CD4-positive, alpha-beta memory T cell (primary cell): ENCODE measurements at regions not wholly inside any gene's neighbourhood (a gene's known extent, or its start where the extent isn't known, plus 50 kb on each side); places are given as distances from the start of the nearest gene placed in this dataset.

Source experiments
- CTCF ChIA-PET: fragments of 350-600 bp; sonication (Branson Sonifier 250); formaldehyde crosslinking; loops from one replicate; lab custom pipeline; 2021; ENCODE audit warnings: inconsistent platforms; ENCODE audit not compliant: partially characterized antibody; lab: Charles Lee
- POLR2A ChIA-PET: fragments of 350-600 bp; sonication (Branson Sonifier 250); formaldehyde crosslinking; loops from one replicate; lab custom pipeline; 2021; ENCODE audit not compliant: partially characterized antibody; lab: Charles Lee
- DNase-seq, 5 donors: peaks; one replicate each; pipeline versions ENCODE4 v3.0.0 to v3.0.0-alpha.2; 2020 to 2022; ENCODE audit warnings: mixed read lengths in 1 of 5
- H3K27ac ChIP-seq: one replicate; pipeline ENCODE4 v1.7.0; 2013; ENCODE audit warnings: low read depth, low read length
- H3K27me3 ChIP-seq: 2 replicates; pipeline ENCODE4 v1.7.0; 2013; ENCODE audit warnings: mild to moderate bottlenecking, low read length, moderate library complexity; ENCODE audit not compliant: insufficient read depth
- H3K36me3 ChIP-seq: 2 replicates; pipeline ENCODE4 v1.7.0; 2013; ENCODE audit warnings: mild to moderate bottlenecking, low read length, moderate library complexity; ENCODE audit not compliant: insufficient read depth
- H3K4me1 ChIP-seq: 2 replicates; pipeline ENCODE4 v1.7.0; 2013; ENCODE audit warnings: mild to moderate bottlenecking, low read length, moderate library complexity; ENCODE audit not compliant: insufficient read depth
- H3K4me3 ChIP-seq, 2 donors: one replicate each; pipeline ENCODE4 v1.7.0; 2013; ENCODE audit warnings: low read length in 2 of 2, mild to moderate bottlenecking in 1 of 2
- H3K9me3 ChIP-seq, 2 donors: one replicate each; pipeline ENCODE4 v1.7.0; 2013; ENCODE audit warnings: low read length in 2 of 2, control low read depth in 1 of 2; ENCODE audit not compliant: control insufficient read depth in 1 of 2
- H3K27ac Mint-ChIP-seq, 7 donors: one replicate each; pipeline ENCODE4 v1.8.0; 2020 to 2021; ENCODE audit warnings: mixed read lengths in 7 of 7, mild to moderate bottlenecking in 6 of 7, inconsistent platforms in 3 of 7, moderate library complexity in 3 of 7
- H3K27me3 Mint-ChIP-seq, 2 donors: one replicate each; pipeline ENCODE4 v1.8.0; 2020 to 2021; ENCODE audit warnings: mixed read lengths in 2 of 2
- H3K36me3 Mint-ChIP-seq, 2 donors: one replicate each; pipeline ENCODE4 v1.8.0; 2020 to 2021; ENCODE audit warnings: mixed read lengths in 2 of 2, inconsistent platforms in 1 of 2, mild to moderate bottlenecking in 1 of 2
- H3K4me1 Mint-ChIP-seq, 4 donors: one replicate each; pipeline ENCODE4 v1.8.0; 2020 to 2021; ENCODE audit warnings: mixed read lengths in 4 of 4, mild to moderate bottlenecking in 1 of 4
- H3K4me3 Mint-ChIP-seq, 8 donors: one replicate each; pipeline ENCODE4 v1.8.0; 2020 to 2021; ENCODE audit warnings: mixed read lengths in 8 of 8, mild to moderate bottlenecking in 7 of 8, moderate library complexity in 6 of 8, inconsistent platforms in 3 of 8
- H3K9me3 Mint-ChIP-seq, 8 donors: one replicate each; pipeline ENCODE4 v1.8.0; 2020 to 2021; ENCODE audit warnings: mixed read lengths in 8 of 8, mild to moderate bottlenecking in 5 of 8, inconsistent platforms in 3 of 8, moderate library complexity in 1 of 8
- intact Hi-C: fragments of 100-400 bp; cut with micrococcal nuclease; formaldehyde crosslinking; loops from one replicate; pipeline ENCODE4 v1.15.1; 2023

DNA sequence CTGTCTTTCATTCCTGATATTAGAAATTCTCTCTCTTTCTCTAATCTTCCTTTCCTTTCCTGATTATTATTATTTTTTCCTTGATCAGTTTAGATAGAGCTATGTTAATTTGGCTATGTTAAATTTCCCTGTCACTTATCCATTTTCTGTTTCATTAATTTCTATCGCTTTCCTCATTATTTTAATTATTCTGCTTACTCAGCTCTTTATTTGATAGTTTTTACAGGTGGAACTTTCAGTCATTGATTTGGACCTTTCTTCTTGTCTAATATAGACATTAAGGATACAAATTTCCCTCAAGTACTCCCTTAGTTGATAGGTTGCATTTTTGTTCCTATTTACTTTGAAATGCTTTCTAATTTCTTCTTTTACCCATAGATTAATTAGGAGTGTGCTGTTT, 442.3 kb downstream of the CDH26 start:
- peaks cover 3 to 17% (median 8%) of the 10 kb centered on the region in 8 donors for H3K9me3 Mint-ChIP-seq
- H3K36me3 ChIP-seq, result no peaks in the 10 kb centered on the region
- DNase-seq, result no peak
- no peak overlapping the region for H3K27ac ChIP-seq
- no peak overlapping the region for H3K4me3 Mint-ChIP-seq
- H3K27me3 ChIP-seq, result no peaks in the 10 kb centered on the region
- no peaks in the 10 kb centered on the region for H3K9me3 ChIP-seq
- H3K27ac Mint-ChIP-seq, result no peak overlapping the region
- intact Hi-C loops, result no loop called here
- no peaks in the 10 kb centered on the region for H3K4me1 ChIP-seq
- ChIA-PET CTCF (no interaction called here), POLR2A (no interaction called here)
- H3K36me3 Mint-ChIP-seq, result no peaks in the 10 kb centered on the region
- H3K4me1 Mint-ChIP-seq, result no peaks in the 10 kb centered on the region
- no peak overlapping the region for H3K4me3 ChIP-seq
- H3K27me3 Mint-ChIP-seq, result peaks cover 3 to 10% of the 10 kb centered on the region in 2 donors

DNA sequence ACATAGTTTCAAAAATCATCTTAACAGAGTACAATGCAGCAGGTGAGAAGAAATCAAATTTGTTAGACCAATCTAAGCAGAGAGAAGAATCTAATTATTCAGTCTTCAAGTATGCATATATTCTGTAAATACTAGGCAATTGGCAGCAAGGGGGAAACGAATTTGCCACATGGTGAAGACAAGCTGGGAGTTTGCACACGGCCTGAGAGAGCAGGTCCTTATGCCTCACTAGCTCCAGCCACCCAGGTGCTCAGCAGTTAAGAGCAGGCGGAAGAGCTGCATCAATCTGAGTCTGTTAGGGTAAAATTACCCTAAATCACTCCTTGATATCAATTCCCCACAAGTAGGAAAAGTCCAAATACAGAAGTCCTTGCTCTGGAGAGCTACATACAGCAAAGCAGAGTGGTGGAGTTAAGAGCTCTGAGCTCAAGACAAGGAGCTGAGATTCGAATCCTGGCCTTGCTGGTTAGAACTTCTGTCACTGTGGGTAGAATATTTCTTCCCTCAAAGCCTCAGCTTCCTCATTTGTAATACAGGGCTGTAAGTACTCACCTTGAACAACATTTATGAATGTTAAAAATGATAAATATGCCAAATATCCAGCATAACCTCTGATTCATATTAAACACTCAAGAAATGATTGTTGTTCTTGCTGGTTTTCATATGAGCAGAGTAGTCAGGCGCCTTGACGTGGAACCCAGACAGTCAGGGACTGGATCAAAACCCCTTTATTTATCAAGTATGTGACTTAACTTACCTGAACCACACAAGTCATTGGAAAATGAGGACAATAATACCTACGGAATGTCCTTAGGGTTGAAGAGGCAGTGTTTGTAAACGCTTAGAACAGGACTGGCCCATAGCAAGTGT, 444.2 kb downstream of the CDH26 start:
- Mint-ChIP-seq H3K4me1 (no peaks in the 10 kb centered on the region), H3K36me3 (no peaks in the 10 kb centered on the region), H3K27me3 (peaks cover 3 to 8% of the 10 kb centered on the region in 2 donors), H3K27ac (no peak overlapping the region), H3K9me3 (peaks cover 3 to 17% (median 11%) of the 10 kb centered on the region in 8 donors), H3K4me3 (no peak overlapping the region)
- no peaks in the 10 kb centered on the region for H3K4me1 ChIP-seq
- H3K9me3 ChIP-seq, result no peaks in the 10 kb centered on the region
- intact Hi-C loops, result no loop called here
- POLR2A ChIA-PET, result no interaction called here
- no peak overlapping the region for H3K27ac ChIP-seq
- no peak overlapping the region for H3K4me3 ChIP-seq
- CTCF ChIA-PET, result no interaction called here
- H3K27me3 ChIP-seq, result no peaks in the 10 kb centered on the region
- no peaks in the 10 kb centered on the region for H3K36me3 ChIP-seq
- no peak for DNase-seq

DNA sequence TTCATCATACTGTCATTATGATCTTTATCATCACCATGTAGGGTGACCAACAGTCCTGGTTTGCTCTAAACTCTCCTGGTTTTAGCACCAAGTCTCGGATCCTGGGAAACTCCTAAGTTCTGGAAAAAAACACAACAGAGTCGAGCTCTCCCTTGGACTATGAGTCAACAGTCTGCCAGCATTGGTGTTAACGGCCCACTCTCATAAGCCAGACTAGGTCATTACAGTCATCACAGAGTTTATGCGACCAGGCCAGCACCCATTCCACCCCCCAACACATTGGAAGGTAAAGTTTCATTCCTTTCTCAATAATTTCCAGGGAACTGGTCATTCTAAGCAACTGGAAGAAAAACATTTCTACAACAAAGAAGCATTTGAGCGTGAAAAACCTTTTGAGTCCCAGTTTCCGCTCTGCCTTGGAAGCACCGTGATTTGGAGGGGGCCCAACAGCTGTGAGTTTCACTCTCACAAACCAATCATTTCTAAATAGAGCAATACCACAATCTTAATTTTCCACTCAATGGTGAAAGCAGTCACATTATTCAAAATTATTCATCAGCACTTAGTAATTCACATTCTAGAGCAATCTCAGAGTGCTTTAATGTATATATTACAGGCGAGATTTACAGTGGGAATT, 445.0 kb downstream of the CDH26 start:
- CTCF ChIA-PET, result no interaction called here
- Mint-ChIP-seq H3K9me3 (peaks cover 3 to 16% (median 9%) of the 10 kb centered on the region in 8 donors), H3K27ac (no peak overlapping the region), H3K4me3 (no peak overlapping the region), H3K27me3 (peaks cover 3 to 8% of the 10 kb centered on the region in 2 donors), H3K36me3 (no peaks in the 10 kb centered on the region), H3K4me1 (peaks cover 0 to 4% (median under 1%) of the 10 kb centered on the region in 4 donors)
- Histone ChIP-seq H3K9me3 (no peaks in the 10 kb centered on the region), H3K27me3 (no peaks in the 10 kb centered on the region), H3K4me3 (no peak overlapping the region), H3K27ac (no peak overlapping the region), H3K36me3 (no peaks in the 10 kb centered on the region), H3K4me1 (no peaks in the 10 kb centered on the region)
- no peak for DNase-seq
- POLR2A ChIA-PET, result no interaction called here
- intact Hi-C loops, result no loop called here

DNA sequence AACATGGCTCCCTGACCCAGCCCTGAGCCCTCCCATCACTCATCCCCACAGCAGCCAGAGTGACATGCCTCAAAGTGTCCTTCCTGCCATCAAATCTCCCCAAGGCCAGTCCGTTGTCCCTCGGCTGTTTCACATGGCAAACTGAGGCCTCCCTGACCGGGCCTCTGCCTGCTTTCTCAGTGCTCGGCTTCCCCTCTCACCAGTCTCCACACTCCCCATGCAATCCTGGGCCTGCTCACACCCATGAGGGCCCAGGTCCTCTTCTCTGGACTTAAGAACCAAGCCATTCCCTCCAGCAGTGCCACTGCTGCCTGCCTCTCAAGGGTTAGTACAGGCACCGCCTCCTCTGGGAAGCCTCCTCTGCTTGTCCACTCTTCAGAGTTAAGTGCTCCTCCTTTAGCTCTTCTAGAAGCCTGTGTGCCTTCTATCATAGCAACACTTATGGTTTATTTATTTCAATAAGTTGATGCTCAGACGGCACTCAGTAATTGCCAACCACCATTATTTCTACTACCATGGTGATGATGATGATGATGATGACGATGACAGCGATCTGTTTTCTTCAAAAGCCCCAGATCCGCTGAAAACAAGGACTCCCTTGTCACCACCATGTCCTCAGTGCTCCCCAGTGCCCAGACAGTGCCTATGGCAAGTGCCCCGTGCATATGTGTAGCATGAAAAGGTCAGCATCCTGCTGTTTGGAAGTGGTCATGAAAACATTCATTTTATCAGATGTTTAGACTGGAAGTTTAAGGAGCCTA, 449.0 kb downstream of the CDH26 start:
- no peak for DNase-seq
- H3K27me3 Mint-ChIP-seq, result peaks cover 2 to 3% of the 10 kb centered on the region in 2 donors
- no peak overlapping the region for H3K27ac Mint-ChIP-seq
- ChIA-PET CTCF (no interaction called here), POLR2A (no interaction called here)
- H3K27me3 ChIP-seq, result no peaks in the 10 kb centered on the region
- H3K4me1 Mint-ChIP-seq, result peaks cover 0 to 6% (median 2%) of the 10 kb centered on the region in 4 donors
- no peaks in the 10 kb centered on the region for H3K9me3 ChIP-seq
- intact Hi-C loops, result no loop called here
- no peak overlapping the region for H3K4me3 ChIP-seq
- H3K36me3 Mint-ChIP-seq, result no peaks in the 10 kb centered on the region
- no peaks in the 10 kb centered on the region for H3K36me3 ChIP-seq
- no peak overlapping the region for H3K27ac ChIP-seq
- no peaks in the 10 kb centered on the region for H3K4me1 ChIP-seq
- H3K9me3 Mint-ChIP-seq, result peaks cover 0 to 11% (median 4%) of the 10 kb centered on the region in 8 donors
- no peak overlapping the region for H3K4me3 Mint-ChIP-seq

GRCh38 chr20:60407938-60408337, 449.7 kb downstream of the CDH26 start:
- no peaks in the 10 kb centered on the region for H3K36me3 Mint-ChIP-seq
- POLR2A ChIA-PET, result no interaction called here
- H3K27ac Mint-ChIP-seq, result no peak overlapping the region
- peaks cover 0 to 6% (median 2%) of the 10 kb centered on the region in 4 donors for H3K4me1 Mint-ChIP-seq
- peaks cover 0 to 12% (median 4%) of the 10 kb centered on the region in 8 donors for H3K9me3 Mint-ChIP-seq
- no peaks in the 10 kb centered on the region for H3K27me3 ChIP-seq
- H3K9me3 ChIP-seq, result no peaks in the 10 kb centered on the region
- DNase-seq, result no peak
- no peak overlapping the region for H3K4me3 ChIP-seq
- no peak overlapping the region for H3K4me3 Mint-ChIP-seq
- intact Hi-C loops, result no loop called here
- no peaks in the 10 kb centered on the region for H3K4me1 ChIP-seq
- CTCF ChIA-PET, result no interaction called here
- H3K27me3 Mint-ChIP-seq, result peaks cover 2% of the 10 kb centered on the region in 2 donors
- H3K36me3 ChIP-seq, result no peaks in the 10 kb centered on the region
- no peak overlapping the region for H3K27ac ChIP-seq

DNA sequence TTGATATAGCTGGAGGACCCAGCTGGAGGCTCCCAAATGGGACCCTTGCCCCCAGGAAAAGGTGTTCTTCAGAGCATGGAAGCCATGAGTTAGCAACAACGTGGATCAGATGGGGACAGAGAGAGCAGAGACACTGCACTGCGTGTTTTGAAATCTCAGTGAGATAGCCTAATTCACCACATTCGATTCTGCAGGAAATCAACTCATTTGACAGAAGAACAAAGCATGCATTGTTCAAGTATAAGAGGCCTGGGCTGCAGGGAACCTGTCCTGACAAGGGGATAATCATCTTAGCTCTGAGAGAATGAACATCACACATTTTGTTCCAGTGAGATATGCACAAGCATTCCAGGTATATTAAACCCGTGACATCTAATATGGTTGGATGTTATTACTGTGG, 450.2 kb downstream of the CDH26 start:
- Histone ChIP-seq H3K4me3 (no peak overlapping the region), H3K27ac (no peak overlapping the region), H3K27me3 (no peaks in the 10 kb centered on the region), H3K4me1 (no peaks in the 10 kb centered on the region), H3K36me3 (no peaks in the 10 kb centered on the region), H3K9me3 (no peaks in the 10 kb centered on the region)
- H3K36me3 Mint-ChIP-seq, result no peaks in the 10 kb centered on the region
- ChIA-PET CTCF (no interaction called here), POLR2A (no interaction called here)
- no peak overlapping the region for H3K27ac Mint-ChIP-seq
- no peak for DNase-seq
- intact Hi-C loops, result no loop called here
- H3K9me3 Mint-ChIP-seq, result peaks cover 0 to 12% (median 4%) of the 10 kb centered on the region in 8 donors
- H3K27me3 Mint-ChIP-seq, result peaks cover 2% of the 10 kb centered on the region in 2 donors
- peaks cover 0 to 6% (median 2%) of the 10 kb centered on the region in 4 donors for H3K4me1 Mint-ChIP-seq
- no peak overlapping the region for H3K4me3 Mint-ChIP-seq
